ENCODE measurements at regions not wholly inside any gene's neighbourhood (a gene's known extent, or its start where the extent isn't known, plus 50 kb on each side); places are given as distances from the start of the nearest gene placed in this dataset.
A peak's percentile ranks its signal among the peaks of the same experiment; 100 is the strongest.
"Not testable (repeated sequence)": the region's sequence is repeated elsewhere in the genome, so short reads cannot be mapped to it uniquely, and the experiment has no call there.

DNA sequence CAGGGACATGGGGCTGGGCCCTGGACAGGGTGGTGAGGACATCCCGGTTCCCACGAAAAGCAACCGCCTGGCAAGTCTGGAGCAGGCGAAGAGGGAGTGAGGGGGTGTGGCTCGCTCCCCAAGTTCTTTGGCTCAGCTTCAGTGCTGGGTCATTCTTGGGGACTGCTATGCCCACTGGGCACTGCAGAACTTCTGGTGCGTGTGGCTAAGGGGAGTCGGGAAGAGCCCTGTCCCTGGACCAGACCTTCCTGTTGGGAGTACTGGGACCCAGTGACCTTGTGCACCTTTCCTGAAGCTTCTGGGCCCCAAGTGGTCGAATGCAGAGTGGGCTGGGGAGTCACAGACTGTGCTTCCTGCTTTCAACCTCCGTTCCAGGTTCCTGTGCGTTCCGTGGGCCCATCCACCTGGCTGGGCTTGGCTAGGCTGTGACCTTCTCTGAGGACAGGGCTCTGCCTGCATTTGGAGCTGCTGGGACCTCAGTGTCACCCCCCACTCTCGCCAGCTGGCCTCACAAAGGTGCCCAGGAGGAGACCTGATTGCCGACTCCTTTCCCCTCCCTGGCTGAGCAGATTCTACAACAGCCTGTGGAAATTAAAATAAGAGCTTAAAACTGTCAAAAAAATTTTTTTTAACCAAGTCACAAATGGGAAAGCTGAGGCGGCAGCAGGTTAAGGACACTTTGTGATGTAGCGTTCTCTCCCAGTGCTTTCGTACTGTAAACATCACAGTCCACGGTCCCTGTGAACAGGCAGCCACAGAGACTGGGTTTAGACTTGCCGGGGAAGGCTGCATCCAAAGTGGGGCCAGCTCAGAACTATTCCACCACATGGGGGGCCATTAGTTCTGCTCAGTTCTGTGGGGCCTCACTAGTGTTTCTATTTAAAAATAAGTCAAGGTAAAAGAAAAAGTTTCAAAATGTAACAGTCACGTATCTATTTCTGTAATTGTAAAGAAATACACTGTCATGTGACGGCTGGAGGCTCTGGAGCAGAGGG lies 63.8 kb upstream of the WNT7B start:
- DNase-seq (ENCODE audit: low spot score) = peak; percentile 32

DNA sequence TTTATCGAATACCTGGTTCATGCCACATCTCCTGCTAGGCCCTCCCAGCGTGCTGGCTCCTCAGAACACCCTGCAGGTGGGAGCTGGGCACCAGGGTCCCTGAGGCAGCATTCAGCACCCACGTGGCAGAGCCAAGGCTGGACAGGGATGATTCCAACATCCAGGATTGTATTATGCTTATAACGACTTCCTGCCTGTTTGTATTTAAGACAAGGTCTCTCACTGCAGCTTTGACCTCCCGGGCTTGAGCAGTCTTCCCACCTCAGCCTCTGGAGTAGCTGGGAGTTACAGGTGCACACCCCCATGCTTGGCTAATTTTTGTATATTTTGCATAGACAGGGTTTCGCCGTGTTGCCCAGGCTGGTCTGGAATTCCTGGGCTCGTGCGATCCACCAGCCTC lies 64.7 kb upstream of the WNT7B start:
- no peak for DNase-seq (ENCODE audit: low spot score)

DNA sequence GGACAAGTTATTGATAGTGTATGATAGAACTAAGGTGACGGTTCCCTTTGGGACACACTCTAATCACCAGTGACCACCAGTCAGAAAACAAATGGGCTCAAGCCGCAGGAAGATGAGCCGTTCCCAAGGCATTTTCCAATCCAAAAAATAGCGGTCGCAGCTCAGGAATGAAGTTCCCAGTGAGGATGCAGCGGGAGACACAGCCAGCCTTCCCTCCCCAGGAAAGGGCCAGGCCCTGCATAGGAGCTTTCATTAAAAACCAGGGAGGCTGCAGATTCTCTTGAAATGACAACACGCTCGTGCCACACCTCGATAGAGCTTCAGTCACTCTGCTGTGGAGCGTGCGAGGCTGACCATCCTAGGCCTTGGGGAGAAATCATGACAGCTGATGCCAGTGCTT lies 65.8 kb upstream of the WNT7B start:
- no peak for DNase-seq (ENCODE audit: low spot score)

DNA sequence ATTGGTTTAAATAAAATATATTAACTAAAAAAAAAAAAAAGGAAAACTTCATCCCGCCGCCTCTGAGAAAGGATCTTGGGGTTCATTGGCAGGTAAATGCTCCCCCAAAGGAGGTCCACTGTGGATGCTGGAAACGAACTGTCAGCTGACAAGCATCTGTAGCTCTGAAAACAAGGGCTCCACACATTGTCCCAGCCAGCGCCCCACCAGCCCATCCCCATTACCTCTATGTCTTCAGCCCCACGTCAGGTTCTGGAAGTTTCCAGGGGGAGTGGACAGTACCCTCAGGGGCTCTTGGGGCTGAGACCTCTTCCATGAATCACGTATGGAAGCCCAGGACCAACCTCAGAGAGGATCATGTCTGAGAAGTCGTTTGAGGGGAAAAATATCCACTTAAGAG lies 66.4 kb upstream of the WNT7B start:
- DNase-seq (ENCODE audit: low spot score) = no peak

DNA sequence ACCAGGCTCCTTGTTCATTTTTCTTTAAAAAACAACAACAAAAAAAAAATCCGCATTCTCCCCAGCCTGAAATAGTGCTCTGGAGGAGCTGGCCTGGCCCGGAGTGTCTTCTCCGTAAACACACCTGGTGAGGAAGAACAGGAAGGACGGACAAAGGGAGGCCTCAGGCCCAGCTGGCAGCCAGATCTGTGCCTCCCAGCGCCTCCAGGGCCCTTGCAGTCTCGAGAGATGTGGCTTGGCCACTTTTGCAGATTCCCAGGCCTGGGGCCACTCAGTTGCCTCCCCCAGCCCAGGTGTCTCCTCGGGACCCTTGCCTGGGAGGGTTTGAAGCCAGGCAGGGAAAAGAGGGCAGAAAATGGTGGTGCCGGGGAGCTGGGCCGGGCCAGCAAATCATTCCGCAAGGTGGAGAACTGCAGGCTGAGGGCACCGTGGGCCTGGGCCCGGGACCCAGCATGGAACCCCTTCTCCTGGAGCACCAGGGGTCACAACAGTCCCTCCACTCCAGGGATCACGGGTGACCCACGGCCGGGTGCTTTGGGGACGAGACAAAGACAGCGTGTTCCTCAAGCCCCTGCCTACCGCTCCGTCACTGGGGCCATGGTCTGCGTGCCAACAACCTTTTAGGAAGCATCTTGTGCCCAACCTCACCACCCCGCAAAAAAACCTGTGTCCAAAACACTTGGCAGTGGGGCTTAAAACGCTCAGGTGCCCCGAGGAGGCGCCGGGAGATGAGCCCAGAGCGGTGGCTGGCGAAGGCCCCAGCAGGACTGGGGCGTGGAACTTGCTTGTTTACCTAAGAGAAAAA lies 67.1 kb upstream of the WNT7B start:
- DNase-seq (ENCODE audit: low spot score) = no peak

DNA sequence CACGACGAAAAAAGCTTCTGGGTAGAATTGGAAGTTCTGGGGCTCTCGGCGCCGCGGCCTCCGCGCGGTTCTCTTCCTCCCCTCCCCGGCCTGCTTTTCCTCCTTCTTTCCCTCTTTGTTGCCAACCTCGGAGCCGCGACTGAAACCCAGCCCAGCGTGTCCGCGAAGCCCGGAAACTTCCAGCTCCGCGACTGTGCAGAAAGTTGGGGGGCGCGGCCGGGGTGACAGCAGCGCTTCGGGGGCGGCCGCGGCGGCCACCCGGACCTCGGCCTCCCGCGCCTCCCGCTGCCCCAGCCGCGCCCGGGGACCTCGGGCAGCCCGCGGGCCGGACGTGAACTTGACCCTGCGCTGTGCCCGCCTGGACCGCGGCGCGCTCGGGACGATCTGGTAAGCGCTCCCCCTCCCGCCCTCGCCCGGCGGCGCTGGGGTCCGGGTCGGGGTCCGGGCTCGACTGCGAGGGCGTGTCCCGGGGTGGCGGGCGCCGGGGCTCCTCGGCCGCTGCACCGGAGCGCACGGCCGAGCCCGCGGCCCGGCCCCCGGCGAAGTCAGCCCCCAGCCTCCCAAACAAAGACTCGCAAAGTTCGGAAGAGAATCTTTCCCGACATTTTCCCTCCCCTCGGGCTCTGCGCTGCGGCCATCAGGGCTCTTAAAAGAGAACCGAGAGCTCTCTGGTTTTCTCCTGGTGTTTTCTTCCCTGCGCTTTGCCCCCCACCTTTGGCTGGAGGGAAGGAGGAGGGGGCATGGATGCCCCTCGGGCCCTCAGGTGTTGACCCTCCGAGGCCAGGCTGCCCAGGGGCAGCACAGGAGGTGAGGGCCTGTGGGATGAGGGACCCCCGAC lies 67.9 kb upstream of the WNT7B start:
- DNase-seq (ENCODE audit: low spot score) = no peak

DNA sequence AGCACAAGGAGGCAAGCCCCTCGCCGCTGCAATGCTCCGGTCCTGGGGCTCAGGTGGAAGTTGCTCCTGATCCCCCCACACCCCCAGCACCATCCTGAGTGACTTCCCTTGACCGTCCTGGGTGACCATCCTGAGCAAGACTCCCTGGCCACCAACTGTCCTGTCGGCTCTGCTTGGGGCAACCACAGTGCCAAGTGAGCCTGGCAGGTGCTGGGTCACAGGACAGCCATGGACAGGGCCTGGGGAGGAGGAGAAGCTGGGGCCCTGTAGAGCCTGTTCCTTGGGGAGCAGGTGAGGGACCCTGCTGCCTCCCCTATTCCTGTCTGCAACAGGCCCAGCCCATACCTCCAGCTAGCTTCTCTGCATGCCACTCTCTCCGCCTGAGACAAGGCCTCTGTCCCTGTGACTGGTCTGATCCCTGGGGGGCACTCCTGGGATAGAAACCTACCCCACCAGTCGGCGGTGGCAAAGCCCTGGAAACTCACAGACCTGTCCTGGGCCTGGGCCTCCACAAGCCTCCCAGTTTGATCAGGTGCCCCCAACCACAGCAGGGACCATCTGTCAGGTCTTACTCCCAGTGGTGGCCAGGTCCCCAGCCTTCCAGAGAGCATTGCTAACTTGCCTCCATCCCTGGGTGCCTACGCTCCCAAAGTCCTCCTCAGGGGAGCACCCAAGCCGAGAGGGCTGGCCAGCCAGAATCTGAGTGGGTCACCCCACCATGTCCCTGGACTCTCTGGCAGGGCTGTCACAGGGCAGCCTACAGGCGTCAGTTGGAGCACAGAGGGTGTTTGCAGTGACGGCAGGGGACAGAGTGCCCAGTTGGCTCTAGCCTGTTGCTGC lies 68.7 kb upstream of the WNT7B start:
- no peak for DNase-seq (ENCODE audit: low spot score)

DNA sequence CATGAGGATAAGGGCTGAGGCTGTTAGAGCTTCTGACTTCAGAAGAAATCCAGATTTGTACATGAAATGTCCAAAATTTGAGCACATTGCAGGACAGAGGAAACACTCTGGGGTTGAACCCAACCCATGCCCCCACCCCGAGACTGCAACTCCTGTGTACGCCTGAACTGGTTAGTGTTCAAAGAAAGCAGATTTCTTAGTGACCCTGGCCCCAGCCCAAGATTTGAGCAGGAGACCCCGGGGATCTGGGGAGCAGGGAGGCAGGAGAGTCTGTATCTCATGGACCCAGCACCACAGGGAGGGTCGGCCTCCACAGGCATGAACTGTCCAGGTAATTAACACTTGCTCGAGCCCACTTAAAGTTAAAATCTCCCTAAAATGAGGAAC lies 69.3 kb upstream of the WNT7B start:
- no peak for DNase-seq (ENCODE audit: low spot score)

DNA sequence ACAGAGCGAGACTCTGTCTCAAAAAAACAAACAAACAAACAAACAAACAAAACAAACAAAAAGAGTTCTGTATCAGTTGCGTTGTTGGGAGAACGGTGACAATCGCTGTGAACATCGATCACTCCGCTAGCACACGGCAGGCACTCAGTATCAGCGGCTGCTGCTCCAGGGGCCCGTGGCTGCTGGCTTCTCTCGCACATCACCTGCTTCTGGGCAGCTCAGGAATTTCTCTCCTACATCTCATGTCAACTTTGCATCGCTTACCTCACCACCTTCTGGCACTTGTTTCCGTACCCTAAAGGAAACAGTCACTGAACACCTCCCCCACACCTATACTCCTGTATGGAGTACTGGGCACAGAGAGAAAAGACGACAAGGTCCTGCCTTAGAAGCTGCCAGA lies 70.3 kb upstream of the WNT7B start:
- no peak for DNase-seq (ENCODE audit: low spot score)

DNA sequence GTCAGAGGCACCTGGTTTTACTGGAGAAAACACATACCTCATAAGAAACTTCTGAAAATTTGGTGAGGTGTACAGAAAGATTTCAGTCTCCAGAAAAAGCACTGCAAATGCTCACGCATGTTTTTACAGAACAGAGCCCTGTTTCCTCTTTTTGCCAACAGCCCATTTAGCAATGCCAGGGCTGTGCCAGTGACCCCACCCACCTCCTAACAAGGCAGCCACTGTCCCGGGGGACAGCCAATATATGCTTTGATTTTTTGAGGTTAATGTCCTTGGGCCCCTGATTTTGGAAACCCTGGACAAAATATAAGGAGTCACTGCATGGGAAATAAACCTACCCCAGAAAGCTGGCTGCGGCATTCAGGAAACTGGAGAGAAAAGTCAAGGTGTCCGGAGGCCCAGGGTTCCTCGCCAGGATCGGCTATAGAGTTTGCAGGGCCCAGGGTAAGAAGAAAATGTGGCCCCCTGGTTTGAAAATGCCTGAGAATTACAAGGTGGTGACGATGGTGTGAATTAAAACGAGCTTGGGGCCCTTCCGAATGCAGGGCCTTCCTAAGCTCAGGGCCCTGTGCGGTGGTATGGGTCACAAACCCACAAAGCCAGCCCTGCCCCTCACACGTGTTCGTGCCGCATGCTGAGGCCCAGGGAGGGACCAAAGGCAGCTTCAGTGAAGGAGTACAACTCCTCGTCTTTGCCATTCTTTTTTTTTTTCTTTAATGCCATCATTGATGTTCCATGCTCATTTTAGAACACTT lies 71.1 kb upstream of the WNT7B start:
- DNase-seq (ENCODE audit: low spot score) = no peak

DNA sequence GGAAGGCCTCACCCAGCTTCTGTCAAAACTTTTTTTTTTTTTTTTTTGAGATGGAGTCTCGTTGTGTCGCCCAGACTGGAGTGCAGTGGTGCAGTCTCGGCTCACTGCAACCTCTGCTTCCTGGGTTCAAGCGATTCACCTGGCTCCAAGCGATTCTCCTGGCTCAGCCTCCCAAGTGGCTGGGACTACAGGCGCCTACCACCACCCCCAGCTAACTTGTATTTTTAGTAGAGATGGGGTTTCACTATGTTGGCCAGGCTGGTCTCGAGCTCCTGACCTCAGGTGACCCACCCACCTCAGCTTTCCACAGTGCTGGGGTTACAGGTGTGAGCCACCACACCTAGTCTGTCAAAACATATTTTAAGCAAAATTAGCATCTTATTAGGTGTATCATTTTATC lies 71.7 kb upstream of the WNT7B start:
- not testable (repeated sequence) for DNase-seq (ENCODE audit: low spot score)

- DNase-seq (ENCODE audit: low spot score) = no peak
Observed at GRCh38 chr22:46049726-46050450, 72.9 kb upstream of the WNT7B start.

DNA sequence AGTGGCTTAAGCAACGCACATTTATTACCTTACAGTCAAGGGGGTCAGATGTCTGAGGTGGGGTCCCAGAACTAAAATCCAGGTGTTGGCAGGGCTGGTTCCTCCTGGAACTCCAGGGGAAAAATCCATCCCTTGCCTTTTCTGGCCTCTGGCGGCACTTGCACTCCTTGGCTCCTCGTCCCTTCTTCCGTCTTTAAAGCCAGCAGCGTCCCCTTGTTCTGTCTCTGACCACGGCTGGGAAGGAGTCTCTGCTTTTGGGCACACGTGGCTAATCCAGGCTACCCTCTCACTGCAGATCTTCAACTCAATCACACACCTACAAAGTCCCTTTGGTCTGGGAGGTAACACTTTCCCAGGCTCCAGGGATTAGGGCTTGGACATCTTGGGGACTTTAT lies 73.5 kb upstream of the WNT7B start:
- no peak for DNase-seq (ENCODE audit: low spot score)

GRCh38 chr22:46050916-46051614 lies 74.1 kb upstream of the WNT7B start:
- no peak for DNase-seq (ENCODE audit: low spot score)

DNA sequence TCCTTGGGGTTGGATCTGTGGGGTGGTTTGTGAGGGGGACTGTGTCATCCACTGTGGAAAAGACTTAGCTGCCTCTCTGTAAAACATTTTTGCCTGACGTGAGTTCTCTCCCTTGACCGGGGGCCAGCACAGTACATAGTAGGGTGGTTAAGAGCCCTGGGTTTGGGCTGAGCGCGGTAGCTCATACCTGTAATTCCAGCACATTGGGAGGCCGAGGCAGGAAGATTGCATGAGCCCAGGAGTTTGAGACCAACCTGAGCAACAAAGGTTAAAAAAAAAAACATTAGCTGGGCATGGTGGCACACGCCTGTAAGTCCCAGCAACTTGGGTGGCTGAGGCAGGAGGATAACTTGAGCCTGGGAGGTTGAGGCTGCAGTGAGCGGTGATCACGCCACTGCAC lies 74.7 kb upstream of the WNT7B start:
- no peak for DNase-seq (ENCODE audit: low spot score)

DNA sequence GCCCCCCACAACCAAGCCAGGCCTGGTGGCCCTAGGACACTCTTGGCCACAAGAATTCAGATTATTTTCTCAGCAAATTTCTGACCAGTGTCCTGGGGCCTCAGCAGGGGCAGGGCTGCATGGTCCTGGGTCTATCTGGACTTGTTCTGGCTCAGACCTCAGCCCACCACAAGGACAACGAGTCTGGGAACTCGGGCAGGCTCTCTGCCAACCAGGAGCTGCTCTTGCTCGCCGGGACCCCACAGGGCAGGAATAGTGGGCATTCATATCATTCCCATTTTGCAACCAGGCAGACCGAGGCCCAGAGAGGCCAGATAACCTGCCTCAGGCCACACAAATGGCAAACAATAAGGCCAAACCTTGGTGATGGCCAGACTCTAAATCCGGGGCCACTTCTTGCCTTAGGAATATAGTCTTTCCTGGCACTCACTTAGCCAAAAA lies 75.4 kb upstream of the WNT7B start:
- peak; percentile 72 for DNase-seq (ENCODE audit: low spot score)

GRCh38 chr22:46052801-46053562 lies 76.0 kb upstream of the WNT7B start:
- no peak for DNase-seq (ENCODE audit: low spot score)

DNA sequence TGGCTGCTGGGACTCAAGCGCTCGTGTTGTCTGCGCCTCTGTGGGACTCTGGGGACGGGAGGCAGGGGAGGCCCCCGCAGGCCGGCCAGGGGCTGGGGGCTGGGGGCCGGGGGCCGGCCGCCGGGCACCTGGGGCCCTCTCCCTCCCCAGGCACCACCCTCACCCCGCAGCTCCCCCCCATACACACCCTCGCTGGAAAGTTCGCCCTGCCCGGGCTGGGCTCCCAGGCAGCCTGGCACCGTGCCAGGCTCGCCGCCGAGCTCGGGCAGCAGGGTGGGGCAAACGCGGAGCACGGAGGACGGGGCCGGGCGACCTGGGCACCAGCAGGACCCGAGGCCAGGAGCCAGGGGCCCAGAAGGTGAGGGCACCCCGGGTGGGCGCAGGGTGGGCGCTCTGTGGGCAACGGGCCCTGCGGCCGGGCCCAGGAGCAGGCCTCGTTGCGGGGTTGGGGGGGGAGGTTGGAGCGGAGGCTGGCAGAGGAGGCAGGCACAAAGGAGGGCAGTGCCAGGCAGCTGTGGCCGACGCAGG lies 76.7 kb upstream of the WNT7B start:
- DNase-seq (ENCODE audit: low spot score) = peak; percentile 80
